ENCODE measurements at regions not wholly inside any gene's neighbourhood (a gene's known extent, or its start where the extent isn't known, plus 50 kb on each side); places are given as distances from the start of the nearest gene placed in this dataset.

DNA sequence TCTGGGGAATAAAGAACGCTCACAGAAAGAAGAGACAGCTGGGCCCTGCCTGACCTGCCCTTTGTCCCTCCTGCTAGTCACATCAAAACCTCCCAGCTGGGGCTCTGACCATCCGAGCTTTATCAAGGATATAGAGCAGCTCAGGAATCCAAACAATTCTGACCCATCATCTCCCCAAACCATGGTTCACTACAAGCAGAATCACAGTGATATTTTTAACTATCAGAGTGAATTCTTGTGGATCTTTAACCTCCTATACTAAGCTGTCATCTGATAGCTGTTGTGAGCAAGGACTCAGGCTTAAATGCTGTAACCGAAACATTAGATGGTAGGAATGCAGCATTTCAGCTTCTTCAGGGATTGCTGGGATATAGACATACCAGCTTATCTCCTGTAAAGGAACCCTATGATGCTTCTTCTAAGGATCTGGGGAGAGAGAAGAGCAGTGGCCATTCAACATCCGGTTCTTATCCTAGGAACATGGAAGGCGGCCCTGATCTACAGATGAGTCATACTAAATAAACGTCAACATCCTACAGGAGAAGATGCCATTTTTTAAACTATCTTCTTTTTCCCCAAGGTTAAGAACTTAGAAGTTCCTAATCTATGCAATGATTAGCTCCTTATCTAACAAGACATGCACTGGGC lies 84.7 kb upstream of the AKIP1 start:
- Mint-ChIP-seq H3K9me3 (no peaks in the 10 kb centered on the region), H3K36me3 (ENCODE audit: low read depth) (no peaks in the 10 kb centered on the region), H3K4me1 (ENCODE audit: low read depth) (no peaks in the 10 kb centered on the region), H3K4me3 (ENCODE audit: low read depth) (no peak overlapping the region), H3K27me3 (ENCODE audit: low read depth) (peaks cover 5% of the 10 kb centered on the region), H3K27ac (no peak overlapping the region)
- no peak for DNase-seq (ENCODE audit: low spot score)
- intact Hi-C loops (cut with micrococcal nuclease) = no loop called here

DNA sequence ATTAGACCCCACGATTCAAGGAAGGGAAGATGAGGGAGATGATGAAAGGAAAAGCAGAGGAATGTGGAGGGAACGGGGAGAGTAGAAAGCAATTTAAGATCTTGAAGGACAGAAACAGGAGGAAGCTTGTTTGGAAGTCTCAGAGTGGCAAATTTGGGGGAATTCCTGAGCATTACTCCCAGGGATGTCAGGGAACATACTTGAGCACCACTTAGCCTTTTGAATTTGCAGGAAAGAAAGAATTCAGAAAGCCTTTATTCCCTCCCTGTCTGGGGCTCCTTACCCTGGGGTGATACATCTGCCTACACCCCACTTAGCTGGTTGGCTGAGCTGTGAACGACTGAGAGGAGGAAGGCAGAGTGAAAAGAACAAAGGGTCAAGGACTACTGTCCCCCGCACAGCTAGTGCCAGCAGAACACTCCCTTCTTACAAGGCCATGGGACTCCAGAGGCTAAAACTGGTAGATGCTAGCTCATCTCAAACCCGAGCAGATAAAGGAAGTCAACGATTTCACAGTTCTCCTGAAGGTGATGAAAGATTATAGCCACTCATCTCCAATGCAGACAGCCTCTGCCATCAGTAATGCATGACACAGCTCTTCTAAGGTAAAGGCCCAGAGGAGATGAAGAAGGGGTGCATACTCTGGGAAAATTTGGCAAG lies 84.0 kb upstream of the AKIP1 start:
- no peak overlapping the region for H3K27ac Mint-ChIP-seq
- H3K27me3 Mint-ChIP-seq (ENCODE audit: low read depth) = peaks cover 5% of the 10 kb centered on the region
- no peak for DNase-seq (ENCODE audit: low spot score)
- intact Hi-C loops (cut with micrococcal nuclease) = no loop called here
- no peaks in the 10 kb centered on the region for H3K36me3 Mint-ChIP-seq (ENCODE audit: low read depth)
- no peak overlapping the region for H3K4me3 Mint-ChIP-seq (ENCODE audit: low read depth)
- H3K4me1 Mint-ChIP-seq (ENCODE audit: low read depth) = no peaks in the 10 kb centered on the region
- no peaks in the 10 kb centered on the region for H3K9me3 Mint-ChIP-seq

DNA sequence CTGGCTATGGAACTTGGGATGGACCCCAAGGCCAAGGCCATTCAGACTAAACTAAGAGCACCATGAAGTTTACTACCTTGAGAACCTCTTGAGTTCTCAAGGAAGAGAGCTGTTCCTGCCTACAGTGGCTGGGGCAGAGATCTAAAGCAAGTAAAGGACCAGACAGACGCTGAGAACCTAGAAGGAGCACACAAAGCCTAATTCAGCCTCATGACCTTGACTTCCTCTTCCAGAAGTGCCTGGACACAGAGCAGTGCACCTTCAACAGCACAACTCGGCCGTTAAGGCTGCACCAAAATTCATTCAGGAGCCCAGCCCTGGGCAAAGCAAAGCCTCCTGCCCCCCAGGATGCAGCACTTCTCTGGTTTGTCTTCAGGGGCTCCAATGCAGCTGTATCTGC lies 82.9 kb upstream of the AKIP1 start:
- H3K27ac Mint-ChIP-seq = no peak overlapping the region
- no peaks in the 10 kb centered on the region for H3K9me3 Mint-ChIP-seq
- no peak for DNase-seq (ENCODE audit: low spot score)
- peaks cover 6% of the 10 kb centered on the region for H3K4me1 Mint-ChIP-seq (ENCODE audit: low read depth)
- no peaks in the 10 kb centered on the region for H3K36me3 Mint-ChIP-seq (ENCODE audit: low read depth)
- intact Hi-C loops (cut with micrococcal nuclease) = no loop called here
- H3K4me3 Mint-ChIP-seq (ENCODE audit: low read depth) = no peak overlapping the region
- no peaks in the 10 kb centered on the region for H3K27me3 Mint-ChIP-seq (ENCODE audit: low read depth)

DNA sequence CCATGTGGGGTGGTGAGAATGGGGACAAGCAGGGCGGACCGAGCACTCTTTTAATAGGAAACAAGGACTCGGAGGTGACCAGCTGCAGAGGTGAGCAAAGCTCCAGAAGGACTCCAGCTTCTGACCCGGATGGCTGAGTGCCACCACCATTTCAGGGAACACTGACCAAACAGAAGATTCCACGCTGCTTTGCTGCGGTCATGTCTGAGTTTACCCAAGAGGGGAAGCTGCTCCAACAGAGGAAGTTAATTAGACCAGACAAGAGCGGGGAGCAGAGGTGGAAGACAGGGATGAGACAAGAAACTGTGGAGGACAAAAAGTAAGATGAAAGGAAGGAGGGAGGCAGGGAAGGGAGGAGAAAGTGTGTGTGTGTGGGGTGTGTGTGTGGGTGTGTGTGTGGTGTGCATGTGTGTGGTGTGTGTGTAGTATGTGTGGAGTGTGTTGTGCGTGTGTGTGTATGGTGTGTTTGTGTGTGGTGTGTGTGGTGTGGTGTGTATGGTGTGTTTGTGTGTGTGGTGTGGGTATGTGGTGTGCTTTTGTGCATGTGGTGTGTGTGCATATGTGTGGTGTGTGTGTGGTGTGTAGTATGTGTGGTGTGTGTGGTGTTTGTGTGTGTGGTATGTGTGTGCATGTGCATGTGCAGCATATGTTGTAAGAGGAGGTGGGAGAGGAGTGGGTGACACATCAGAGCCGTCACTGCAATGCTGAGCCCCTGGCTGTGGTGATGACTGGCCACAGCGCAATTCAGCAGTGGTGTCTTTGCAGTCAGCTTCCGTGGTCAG lies 82.2 kb upstream of the AKIP1 start:
- no peak for DNase-seq (ENCODE audit: low spot score)
- Mint-ChIP-seq H3K27ac (no peak overlapping the region), H3K9me3 (no peaks in the 10 kb centered on the region), H3K4me3 (ENCODE audit: low read depth) (no peak overlapping the region), H3K4me1 (ENCODE audit: low read depth) (peaks cover 8% of the 10 kb centered on the region), H3K27me3 (ENCODE audit: low read depth) (no peaks in the 10 kb centered on the region), H3K36me3 (ENCODE audit: low read depth) (no peaks in the 10 kb centered on the region)
- intact Hi-C loops (cut with micrococcal nuclease) = no loop called here

DNA sequence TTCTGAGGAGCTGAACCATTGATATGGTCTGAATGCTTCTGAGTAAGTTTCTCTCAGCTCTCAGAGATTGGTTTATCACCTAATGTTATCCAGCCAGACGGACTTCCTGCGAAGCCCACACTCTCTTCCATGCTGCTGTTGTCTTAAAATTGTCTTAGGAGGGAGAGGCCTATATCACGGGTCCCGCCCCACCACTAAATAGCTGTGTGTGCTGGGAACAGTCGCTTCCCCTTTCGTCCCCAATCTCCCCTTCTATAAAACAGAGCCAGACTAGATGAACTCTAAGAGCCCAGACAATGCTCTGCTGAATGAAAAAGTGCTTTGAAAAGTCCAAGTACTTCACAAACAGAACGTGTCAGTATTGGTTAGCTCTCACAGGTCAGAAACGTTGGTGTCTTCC lies 81.4 kb upstream of the AKIP1 start:
- intact Hi-C loops (cut with micrococcal nuclease) = no loop called here
- Mint-ChIP-seq H3K4me1 (ENCODE audit: low read depth) (peaks cover 10% of the 10 kb centered on the region), H3K9me3 (no peaks in the 10 kb centered on the region), H3K36me3 (ENCODE audit: low read depth) (no peaks in the 10 kb centered on the region), H3K27me3 (ENCODE audit: low read depth) (no peaks in the 10 kb centered on the region), H3K4me3 (ENCODE audit: low read depth) (no peak overlapping the region), H3K27ac (no peak overlapping the region)
- no peak for DNase-seq (ENCODE audit: low spot score)

DNA sequence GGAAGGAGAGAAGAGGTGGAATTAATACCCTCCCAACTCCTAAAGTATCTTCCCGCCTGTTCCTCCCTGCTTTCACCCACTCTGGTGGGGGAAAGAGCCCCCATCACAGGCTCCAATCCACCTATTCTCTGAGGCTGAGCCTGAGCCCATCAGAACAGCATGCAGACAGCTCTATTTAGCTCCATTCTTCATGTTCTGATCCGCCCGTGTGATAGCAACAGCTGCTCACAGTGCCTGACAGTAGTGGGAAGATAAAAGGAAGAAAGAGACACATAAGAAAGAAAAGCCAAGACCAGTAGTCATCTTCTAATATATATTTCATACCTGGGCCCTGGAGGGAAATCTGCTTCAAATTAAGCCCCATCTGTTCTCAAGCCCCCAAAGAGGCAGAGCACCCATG lies 80.3 kb upstream of the AKIP1 start:
- intact Hi-C loops (cut with micrococcal nuclease) = no loop called here
- peaks cover 10% of the 10 kb centered on the region for H3K4me1 Mint-ChIP-seq (ENCODE audit: low read depth)
- H3K27ac Mint-ChIP-seq = no peak overlapping the region
- no peaks in the 10 kb centered on the region for H3K9me3 Mint-ChIP-seq
- no peak for DNase-seq (ENCODE audit: low spot score)
- no peak overlapping the region for H3K4me3 Mint-ChIP-seq (ENCODE audit: low read depth)
- no peaks in the 10 kb centered on the region for H3K36me3 Mint-ChIP-seq (ENCODE audit: low read depth)
- H3K27me3 Mint-ChIP-seq (ENCODE audit: low read depth) = peaks cover 4% of the 10 kb centered on the region

DNA sequence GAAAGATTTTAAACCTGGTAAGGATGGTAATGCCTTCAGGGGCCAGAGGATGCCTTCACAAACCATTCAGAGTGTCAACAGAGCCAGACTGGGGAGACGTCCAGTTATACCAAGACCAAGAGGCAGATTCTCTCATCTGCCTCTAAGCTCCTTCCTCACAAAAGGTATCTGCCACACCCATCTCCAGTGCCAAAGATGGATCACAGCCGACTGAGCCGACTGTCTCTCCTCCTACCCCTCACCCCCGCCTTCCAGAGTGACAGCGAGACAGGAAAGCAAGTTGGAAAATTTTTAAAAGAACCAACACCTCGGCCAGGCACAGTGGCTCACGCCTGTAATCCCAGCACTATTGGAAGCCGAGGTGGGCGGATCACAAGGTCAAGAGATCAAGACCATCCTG lies 79.1 kb upstream of the AKIP1 start:
- Mint-ChIP-seq H3K27ac (no peak overlapping the region), H3K9me3 (no peaks in the 10 kb centered on the region), H3K36me3 (ENCODE audit: low read depth) (no peaks in the 10 kb centered on the region), H3K27me3 (ENCODE audit: low read depth) (peaks cover 6% of the 10 kb centered on the region), H3K4me3 (ENCODE audit: low read depth) (no peak overlapping the region), H3K4me1 (ENCODE audit: low read depth) (peaks cover 10% of the 10 kb centered on the region)
- intact Hi-C loops (cut with micrococcal nuclease) = no loop called here
- DNase-seq (ENCODE audit: low spot score) = no peak

DNA sequence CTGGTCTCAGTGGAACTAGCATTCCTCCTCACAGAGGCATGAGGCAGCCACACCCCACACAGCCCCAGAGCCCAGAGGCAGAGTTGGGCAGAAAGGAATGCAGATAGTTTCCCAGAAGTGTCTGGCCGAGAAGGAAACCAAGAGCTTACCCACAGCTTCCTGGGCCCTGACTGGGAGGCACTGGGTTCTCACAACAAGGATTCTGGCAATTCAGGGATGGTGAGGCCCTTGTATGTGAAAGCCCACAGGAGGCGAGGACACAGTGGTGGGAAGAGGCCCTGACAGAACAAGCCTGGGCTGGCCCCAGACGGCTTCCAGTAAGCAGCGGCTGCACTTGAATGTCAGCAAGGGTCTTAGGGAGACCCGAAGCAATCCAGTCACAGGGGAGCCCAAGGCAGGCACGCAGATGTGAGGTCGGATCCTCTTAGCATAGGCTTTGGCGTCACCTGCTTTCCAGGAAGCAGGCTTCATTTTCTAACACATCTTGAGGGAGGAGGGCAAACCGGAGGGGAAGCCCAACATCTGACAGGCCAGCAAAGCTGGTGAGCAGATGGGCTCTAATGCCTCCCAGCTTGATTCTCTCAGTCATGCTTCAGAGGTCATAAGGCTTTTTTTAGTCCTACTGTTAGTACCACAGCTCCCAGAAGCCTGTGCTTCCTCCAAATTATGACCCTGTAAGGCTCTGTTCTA lies 78.3 kb upstream of the AKIP1 start:
- Mint-ChIP-seq H3K4me1 (ENCODE audit: low read depth) (peaks cover 10% of the 10 kb centered on the region), H3K36me3 (ENCODE audit: low read depth) (no peaks in the 10 kb centered on the region), H3K27ac (peak overlapping the region; percentile 51), H3K27me3 (ENCODE audit: low read depth) (peaks cover 6% of the 10 kb centered on the region), H3K9me3 (no peaks in the 10 kb centered on the region), H3K4me3 (ENCODE audit: low read depth) (no peak overlapping the region)
- no peak for DNase-seq (ENCODE audit: low spot score)
- intact Hi-C loops (cut with micrococcal nuclease) = no loop called here

DNA sequence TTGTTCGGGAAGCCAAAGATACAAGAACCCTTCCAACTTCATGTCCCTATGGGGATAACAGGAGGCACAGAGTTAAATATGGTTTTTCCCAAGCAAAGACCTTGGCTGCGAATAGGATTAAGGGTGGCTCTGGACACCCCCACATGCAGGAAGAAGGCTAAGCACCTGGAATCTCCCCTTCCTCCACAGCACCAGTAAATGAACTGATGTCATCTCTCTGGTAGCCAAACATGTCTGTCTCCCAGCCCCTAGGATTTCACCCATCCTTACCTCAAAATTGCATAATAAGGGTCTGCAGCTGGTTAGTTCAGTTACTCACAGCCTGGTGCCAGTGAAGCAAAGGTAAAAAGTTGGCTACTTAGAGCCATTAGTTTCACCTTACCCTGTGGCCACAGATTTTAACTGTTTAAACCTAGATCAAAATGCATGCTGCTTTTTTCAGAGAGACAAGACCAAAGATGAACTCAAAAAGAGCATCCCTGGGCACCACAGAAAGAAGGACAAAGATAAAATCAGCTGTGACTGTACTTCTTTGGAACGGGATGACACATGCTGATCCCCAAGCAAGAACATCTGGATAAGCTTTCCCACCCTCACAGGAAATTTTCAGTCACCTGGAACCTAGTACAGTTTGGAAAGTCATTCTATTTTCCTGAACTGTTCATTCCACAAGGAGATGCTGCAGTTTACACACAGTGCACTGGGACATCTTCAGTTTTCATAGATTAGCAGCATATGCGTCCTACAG lies 77.2 kb upstream of the AKIP1 start:
- intact Hi-C loops (cut with micrococcal nuclease) = no loop called here
- peaks cover 6% of the 10 kb centered on the region for H3K27me3 Mint-ChIP-seq (ENCODE audit: low read depth)
- no peak overlapping the region for H3K27ac Mint-ChIP-seq
- no peaks in the 10 kb centered on the region for H3K36me3 Mint-ChIP-seq (ENCODE audit: low read depth)
- H3K4me3 Mint-ChIP-seq (ENCODE audit: low read depth) = no peak overlapping the region
- H3K9me3 Mint-ChIP-seq = no peaks in the 10 kb centered on the region
- H3K4me1 Mint-ChIP-seq (ENCODE audit: low read depth) = peaks cover 11% of the 10 kb centered on the region
- no peak for DNase-seq (ENCODE audit: low spot score)

DNA sequence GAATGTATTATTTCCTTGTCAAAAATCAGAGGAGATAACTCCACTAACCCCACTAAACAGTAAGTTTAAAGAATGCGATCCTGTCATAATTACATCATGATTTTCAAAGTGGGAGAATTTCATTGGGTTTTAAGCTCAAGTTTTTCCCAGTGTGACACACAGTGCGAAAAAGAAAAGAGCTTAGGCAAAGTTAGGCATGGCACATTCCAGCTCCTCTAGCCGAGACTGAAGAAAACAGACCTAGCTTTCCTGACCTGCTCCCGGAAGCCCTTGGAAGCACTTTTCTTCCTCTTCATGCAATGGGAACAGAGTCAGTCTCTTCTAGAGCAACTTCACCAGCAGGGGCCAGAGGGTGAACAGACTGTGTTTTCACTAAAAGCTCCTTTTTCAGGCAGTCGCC lies 76.6 kb upstream of the AKIP1 start:
- Mint-ChIP-seq H3K27ac (no peak overlapping the region), H3K36me3 (ENCODE audit: low read depth) (no peaks in the 10 kb centered on the region), H3K27me3 (ENCODE audit: low read depth) (peaks cover 6% of the 10 kb centered on the region), H3K9me3 (no peaks in the 10 kb centered on the region), H3K4me3 (ENCODE audit: low read depth) (no peak overlapping the region), H3K4me1 (ENCODE audit: low read depth) (peaks cover 14% of the 10 kb centered on the region)
- intact Hi-C loops (cut with micrococcal nuclease) = no loop called here
- DNase-seq (ENCODE audit: low spot score) = no peak

DNA sequence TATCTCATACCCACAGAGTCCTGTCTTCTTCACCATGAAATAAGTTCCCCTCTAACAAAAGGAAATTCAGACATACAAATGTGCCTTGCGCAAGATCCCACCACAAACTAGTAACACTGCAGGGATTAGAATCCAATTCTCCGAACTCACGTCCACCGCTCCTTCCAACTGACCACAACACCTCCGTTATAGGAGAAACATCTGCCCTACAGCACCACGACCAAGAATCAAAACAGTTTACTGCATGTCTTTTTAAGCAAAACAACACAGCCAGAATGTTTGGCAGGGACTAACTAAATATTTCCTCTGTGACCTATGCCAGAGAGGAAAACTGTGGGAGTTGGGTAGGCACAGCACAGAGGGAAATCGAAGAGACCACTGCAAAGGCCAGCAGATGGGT lies 72.7 kb upstream of the AKIP1 start:
- Mint-ChIP-seq H3K4me3 (ENCODE audit: low read depth) (no peak overlapping the region), H3K36me3 (ENCODE audit: low read depth) (no peaks in the 10 kb centered on the region), H3K27me3 (ENCODE audit: low read depth) (peaks cover 6% of the 10 kb centered on the region), H3K27ac (no peak overlapping the region), H3K9me3 (no peaks in the 10 kb centered on the region), H3K4me1 (ENCODE audit: low read depth) (peaks cover 27% of the 10 kb centered on the region)
- intact Hi-C loops (cut with micrococcal nuclease) = no loop called here
- no peak for DNase-seq (ENCODE audit: low spot score)

DNA sequence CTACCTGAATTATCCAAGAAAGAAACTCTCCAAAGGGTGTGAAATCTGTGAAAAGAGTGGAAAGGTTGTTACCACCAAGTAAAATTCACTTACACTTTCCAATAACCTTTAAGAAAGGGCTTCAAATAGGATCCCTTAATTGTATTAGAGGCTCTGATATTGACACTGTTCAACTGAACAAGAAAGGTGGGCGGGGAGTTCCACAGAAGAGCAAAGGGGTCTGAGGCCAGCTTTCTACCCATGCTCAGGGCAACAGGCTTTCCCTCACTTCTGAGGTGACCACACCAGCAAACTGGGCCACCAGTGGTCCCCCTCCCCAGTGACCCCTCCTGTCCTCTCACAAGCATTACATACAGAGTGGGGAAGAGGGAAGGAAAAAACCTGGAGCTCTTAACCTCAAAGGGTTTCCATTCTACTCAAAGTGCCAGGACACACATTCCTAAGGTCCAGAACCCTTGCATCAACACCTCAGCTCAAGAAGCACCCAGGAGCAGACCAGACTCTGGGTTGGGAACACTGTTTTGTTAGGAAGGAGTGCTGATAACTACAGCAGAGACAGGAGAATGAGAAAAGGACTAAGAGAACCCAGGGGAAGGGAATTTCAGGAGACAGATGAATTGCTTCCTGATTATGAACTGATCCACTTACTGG lies 71.6 kb upstream of the AKIP1 start:
- H3K36me3 Mint-ChIP-seq (ENCODE audit: low read depth) = no peaks in the 10 kb centered on the region
- H3K9me3 Mint-ChIP-seq = no peaks in the 10 kb centered on the region
- intact Hi-C loops (cut with micrococcal nuclease) = no loop called here
- H3K4me1 Mint-ChIP-seq (ENCODE audit: low read depth) = peaks cover 23% of the 10 kb centered on the region
- H3K4me3 Mint-ChIP-seq (ENCODE audit: low read depth) = no peak overlapping the region
- H3K27ac Mint-ChIP-seq = no peak overlapping the region
- H3K27me3 Mint-ChIP-seq (ENCODE audit: low read depth) = peaks cover 6% of the 10 kb centered on the region
- DNase-seq (ENCODE audit: low spot score) = no peak

All from activated T-helper 2 cell treated with anti-CD3 and anti-CD28 coated beads, Interferon-gamma antibody, Interleukin-2, Interleukin-4, amounts not matched to agents 10 μg/mL and 5 μg/mL and 100 μg/mL, durations not matched to agents 14 hours and 24 hours and 36 hours (primary cell).